ENCODE measurements at regions not wholly inside any gene's neighbourhood (a gene's known extent, or its start where the extent isn't known, plus 50 kb on each side); places are given as distances from the start of the nearest gene placed in this dataset.

- DNase-seq (ENCODE audit: low read depth in 2 of 2) = no peak
Measured at GRCh38 chr20:50390685-50391443, 119.3 kb upstream of the PTPN1 start.

GRCh38 chr20:50391444-50392137 is 118.6 kb upstream of the PTPN1 start:
- no peak for DNase-seq (ENCODE audit: low read depth in 2 of 2)

- no peak for DNase-seq (ENCODE audit: low read depth in 2 of 2)
Measured at GRCh38 chr20:50392138-50392866, 117.9 kb upstream of the PTPN1 start.

- DNase-seq (ENCODE audit: low read depth in 2 of 2) = no peak
Measured at GRCh38 chr20:50393242-50393641, 116.9 kb upstream of the PTPN1 start.

- DNase-seq (ENCODE audit: low read depth in 2 of 2) = no peak
Measured at GRCh38 chr20:50393990-50394561, 116.1 kb upstream of the PTPN1 start.

- no peak for DNase-seq (ENCODE audit: low read depth in 2 of 2)
Measured at GRCh38 chr20:50394569-50394968, 115.6 kb upstream of the PTPN1 start.

- DNase-seq (ENCODE audit: low read depth in 2 of 2) = no peak
Measured at GRCh38 chr20:50395251-50395729, 114.9 kb upstream of the PTPN1 start.

- no peak for DNase-seq (ENCODE audit: low read depth in 2 of 2)
Measured at GRCh38 chr20:50395914-50396488, 114.2 kb upstream of the PTPN1 start.

GRCh38 chr20:50396623-50397022 is 113.6 kb upstream of the PTPN1 start:
- DNase-seq (ENCODE audit: low read depth in 2 of 2) = no peak

GRCh38 chr20:50397058-50397457 is 113.1 kb upstream of the PTPN1 start:
- no peak for DNase-seq (ENCODE audit: low read depth in 2 of 2)

GRCh38 chr20:50398064-50398463 is 112.1 kb upstream of the PTPN1 start:
- no peak for DNase-seq (ENCODE audit: low read depth in 2 of 2)

- DNase-seq (ENCODE audit: low read depth in 2 of 2) = no peak
Measured at GRCh38 chr20:50398471-50398820, 111.7 kb upstream of the PTPN1 start.

GRCh38 chr20:50398821-50399554 is 111.2 kb upstream of the PTPN1 start:
- no peak for DNase-seq (ENCODE audit: low read depth in 2 of 2)

GRCh38 chr20:50399555-50399916 is 110.6 kb upstream of the PTPN1 start:
- DNase-seq (ENCODE audit: low read depth in 2 of 2) = no peak

- no peak for DNase-seq (ENCODE audit: low read depth in 2 of 2)
Measured at GRCh38 chr20:50399917-50400704, 110.1 kb upstream of the PTPN1 start.

- no peak for DNase-seq (ENCODE audit: low read depth in 2 of 2)
Measured at GRCh38 chr20:50400705-50401586, 109.2 kb upstream of the PTPN1 start.

GRCh38 chr20:50401587-50402418 is 108.4 kb upstream of the PTPN1 start:
- no peak for DNase-seq (ENCODE audit: low read depth in 2 of 2)

- DNase-seq (ENCODE audit: low read depth in 2 of 2) = no peak
Measured at GRCh38 chr20:50403565-50404418, 106.4 kb upstream of the PTPN1 start.

Measured in stimulated activated CD8-positive, alpha-beta memory T cell treated with anti-CD3 and anti-CD28 coated beads, Interleukin-7, amount 100 ng/mL, for 1 hour (primary cell).